ENCODE measurements at regions not wholly inside any gene's neighbourhood (a gene's known extent, or its start where the extent isn't known, plus 50 kb on each side); places are given as distances from the start of the nearest gene placed in this dataset.

DNA sequence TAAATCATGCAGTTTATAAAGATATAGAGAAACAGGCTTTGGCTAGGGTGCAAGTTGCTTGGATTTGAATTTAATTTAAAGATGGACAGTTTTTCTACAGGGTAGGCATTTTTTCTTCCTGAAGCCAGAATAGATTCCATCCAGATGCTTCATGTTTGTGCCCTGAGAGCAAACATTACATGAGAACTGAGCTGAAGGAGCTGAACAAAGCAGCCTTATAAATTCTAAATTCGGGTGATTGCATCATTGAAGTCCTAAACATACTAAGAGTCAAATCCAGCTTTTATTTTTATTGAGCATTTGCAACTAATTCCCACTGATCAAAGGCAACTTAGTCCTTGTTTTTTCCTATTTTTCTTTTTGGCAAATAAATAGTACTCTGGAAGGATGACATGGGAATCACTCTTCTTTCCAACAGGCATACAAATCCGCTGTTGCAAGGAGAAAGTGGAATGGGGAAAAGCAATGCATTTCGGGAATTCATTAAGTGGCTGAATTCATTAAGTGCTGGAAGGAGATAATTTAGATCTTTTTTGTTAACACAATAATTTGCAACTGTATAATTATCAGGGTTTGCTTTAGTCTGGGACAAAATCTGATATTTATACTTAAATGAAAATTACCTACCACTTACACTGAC, 828.0 kb downstream of the SLC4A3 start:
- TF ChIP-seq JUND (IDR thresholded peaks at IDR 0.05; ENCODE audit: low read depth): no peak
- DNase-seq (ENCODE audit: low read depth in 1 of 2, low spot score in 1 of 2): no peak
- in situ Hi-C loops (cut with HindIII; ENCODE audit: low pct_unique_long_range_greater_than_20kb, low sequenced_read_pairs): no loop called here

- in situ Hi-C loops (cut with HindIII; ENCODE audit: low pct_unique_long_range_greater_than_20kb, low sequenced_read_pairs): no loop called here
- no peak for DNase-seq (ENCODE audit: low read depth in 1 of 2, low spot score in 1 of 2)
- TF ChIP-seq JUND (IDR thresholded peaks at IDR 0.05; ENCODE audit: low read depth): no peak
Observed at GRCh38 chr2:220458051-220458450, 830.6 kb downstream of the SLC4A3 start.

- no peak for TF ChIP-seq JUND (IDR thresholded peaks at IDR 0.05; ENCODE audit: low read depth)
- in situ Hi-C loops (cut with HindIII; ENCODE audit: low pct_unique_long_range_greater_than_20kb, low sequenced_read_pairs): no loop called here
- DNase-seq (ENCODE audit: low read depth in 1 of 2, low spot score in 1 of 2): no peak
Observed at GRCh38 chr2:220460257-220460985, 833.0 kb downstream of the SLC4A3 start.

GRCh38 chr2:220463876-220464275, 836.4 kb downstream of the SLC4A3 start:
- TF ChIP-seq JUND (IDR thresholded peaks at IDR 0.05; ENCODE audit: low read depth): no peak
- no peak for DNase-seq (ENCODE audit: low read depth in 1 of 2, low spot score in 1 of 2)
- in situ Hi-C loops (cut with HindIII; ENCODE audit: low pct_unique_long_range_greater_than_20kb, low sequenced_read_pairs): no loop called here

DNA sequence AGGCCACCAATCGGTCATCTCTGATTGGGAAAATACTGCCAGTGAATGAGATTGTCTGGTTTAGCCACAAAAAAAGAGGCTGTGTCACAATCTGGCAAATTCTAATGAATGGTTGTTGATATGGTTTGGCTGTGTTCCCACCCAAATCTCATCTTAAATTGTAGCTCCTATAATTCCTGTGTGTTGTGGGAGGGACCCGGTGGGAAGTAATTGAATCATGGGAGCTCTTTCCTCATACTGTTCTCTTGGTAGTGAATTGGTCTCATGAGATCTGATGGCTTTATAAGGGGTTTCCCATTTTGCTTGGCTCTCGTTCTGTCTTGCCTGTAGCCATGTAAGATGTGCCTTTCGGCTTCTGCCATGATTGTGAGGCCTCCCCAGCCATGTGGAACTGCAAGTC, 838.3 kb downstream of the SLC4A3 start:
- no peak for TF ChIP-seq JUND (IDR thresholded peaks at IDR 0.05; ENCODE audit: low read depth)
- no peak for DNase-seq (ENCODE audit: low read depth in 1 of 2, low spot score in 1 of 2)
- in situ Hi-C loops (cut with HindIII; ENCODE audit: low pct_unique_long_range_greater_than_20kb, low sequenced_read_pairs): no loop called here

- TF ChIP-seq JUND (IDR thresholded peaks at IDR 0.05; ENCODE audit: low read depth): no peak
- no peak for DNase-seq (ENCODE audit: low read depth in 1 of 2, low spot score in 1 of 2)
- in situ Hi-C loops (cut with HindIII; ENCODE audit: low pct_unique_long_range_greater_than_20kb, low sequenced_read_pairs): no loop called here
Observed at GRCh38 chr2:220466251-220466691, 838.8 kb downstream of the SLC4A3 start.

DNA sequence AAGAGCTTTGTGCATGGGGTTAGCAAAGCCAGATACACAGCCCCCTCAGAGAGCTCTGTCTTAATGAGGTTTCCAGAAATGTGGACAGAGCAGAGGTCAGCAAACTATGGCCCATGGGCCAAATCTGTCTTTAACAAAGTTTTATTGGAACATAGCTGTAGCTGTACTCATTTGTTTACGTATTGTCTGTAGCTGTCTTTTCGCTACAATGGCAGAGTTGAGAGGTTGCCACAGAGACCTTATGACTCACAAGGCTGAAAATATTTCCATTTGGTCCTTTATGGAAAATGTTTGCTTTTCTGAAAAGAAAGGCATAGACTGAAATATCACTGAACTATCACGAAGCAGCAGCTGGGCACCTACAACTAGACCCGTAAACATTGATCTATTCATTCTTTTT, 841.8 kb downstream of the SLC4A3 start:
- in situ Hi-C loops (cut with HindIII; ENCODE audit: low pct_unique_long_range_greater_than_20kb, low sequenced_read_pairs): no loop called here
- DNase-seq (ENCODE audit: low read depth in 1 of 2, low spot score in 1 of 2): no peak
- no peak for TF ChIP-seq JUND (IDR thresholded peaks at IDR 0.05; ENCODE audit: low read depth)

DNA sequence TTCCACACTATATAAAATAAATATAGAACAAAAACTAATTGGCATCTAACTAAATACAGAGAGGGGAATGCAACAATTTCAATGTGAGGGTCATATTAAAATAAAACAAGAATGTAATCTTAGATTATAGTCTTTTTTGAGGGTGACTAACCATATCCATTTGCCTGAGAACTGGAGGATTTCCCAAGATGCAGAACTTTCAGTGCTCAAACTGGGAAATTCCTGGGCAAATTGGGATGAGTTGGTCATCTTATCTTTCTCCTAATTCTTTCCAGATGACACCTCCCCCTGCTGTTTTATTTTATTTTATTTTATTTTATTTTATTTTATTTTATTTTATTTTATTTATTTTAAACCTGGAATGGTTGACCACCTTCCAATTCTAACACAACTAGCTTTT, 846.2 kb downstream of the SLC4A3 start:
- in situ Hi-C loops (cut with HindIII; ENCODE audit: low pct_unique_long_range_greater_than_20kb, low sequenced_read_pairs): no loop called here
- no peak for DNase-seq (ENCODE audit: low read depth in 1 of 2, low spot score in 1 of 2)
- no peak for TF ChIP-seq JUND (IDR thresholded peaks at IDR 0.05; ENCODE audit: low read depth)

GRCh38 chr2:220476877-220477276, 849.4 kb downstream of the SLC4A3 start:
- in situ Hi-C loops (cut with HindIII; ENCODE audit: low pct_unique_long_range_greater_than_20kb, low sequenced_read_pairs): no loop called here
- DNase-seq (ENCODE audit: low read depth in 1 of 2, low spot score in 1 of 2): no peak
- no peak for TF ChIP-seq JUND (IDR thresholded peaks at IDR 0.05; ENCODE audit: low read depth)

DNA sequence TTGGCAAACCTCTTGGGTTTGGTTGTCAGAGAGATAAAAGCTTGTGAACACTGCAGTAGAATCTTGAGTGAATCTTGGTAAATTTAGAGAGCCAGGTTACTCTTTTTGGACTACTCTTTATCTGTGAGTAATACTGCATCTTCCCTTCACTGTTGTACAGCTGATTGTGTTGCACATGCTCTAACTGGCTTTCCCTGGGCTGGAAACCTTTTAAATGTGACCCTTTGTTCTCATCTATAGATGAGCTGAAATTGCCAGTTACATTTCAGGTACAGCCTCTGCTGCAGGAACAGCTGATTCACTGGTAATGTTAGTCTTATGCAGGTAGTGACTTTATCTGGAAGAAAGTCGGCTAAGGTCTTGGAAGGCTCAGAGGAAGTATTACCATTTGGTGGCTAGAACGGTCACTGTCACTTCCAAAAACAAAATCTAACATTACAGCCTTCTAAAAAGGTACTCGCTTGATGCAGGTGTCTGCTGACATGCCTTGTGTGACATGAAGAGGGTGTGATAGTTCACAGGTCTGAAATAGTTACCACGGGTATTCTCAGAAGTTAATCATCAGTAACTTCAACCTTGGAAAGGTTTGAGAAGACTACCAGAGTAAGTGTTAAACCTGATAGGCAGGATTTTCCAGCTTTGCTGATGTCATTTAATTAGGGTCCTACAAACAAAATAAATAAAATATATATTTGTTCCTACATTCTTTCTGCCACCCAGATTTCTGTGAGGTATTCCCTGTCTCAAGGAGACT, 851.1 kb downstream of the SLC4A3 start:
- no peak for TF ChIP-seq JUND (IDR thresholded peaks at IDR 0.05; ENCODE audit: low read depth)
- in situ Hi-C loops (cut with HindIII; ENCODE audit: low pct_unique_long_range_greater_than_20kb, low sequenced_read_pairs): no loop called here
- DNase-seq (ENCODE audit: low read depth in 1 of 2, low spot score in 1 of 2): peak in 1 of 2 experiments; percentile 52

DNA sequence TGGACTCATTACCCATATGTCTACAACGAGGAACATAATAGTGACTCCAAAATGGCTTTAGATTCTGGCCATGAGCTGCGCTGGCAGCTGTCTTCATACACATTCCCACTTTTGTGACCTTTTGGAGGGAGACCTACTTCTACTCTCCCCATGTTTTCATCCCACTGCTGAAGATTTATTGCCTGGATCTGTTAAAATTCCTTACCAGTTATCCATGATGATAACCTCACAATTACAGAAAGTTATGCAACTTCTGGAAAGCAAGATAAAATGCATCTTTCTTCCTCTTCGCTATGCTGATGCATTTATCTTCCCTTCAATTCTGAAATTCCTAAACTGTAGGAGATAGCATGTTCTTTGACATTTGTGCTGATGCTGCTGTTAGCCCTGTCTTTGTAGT, 855.3 kb downstream of the SLC4A3 start:
- in situ Hi-C loops (cut with HindIII; ENCODE audit: low pct_unique_long_range_greater_than_20kb, low sequenced_read_pairs): no loop called here
- no peak for TF ChIP-seq JUND (IDR thresholded peaks at IDR 0.05; ENCODE audit: low read depth)
- DNase-seq (ENCODE audit: low read depth in 1 of 2, low spot score in 1 of 2): no peak

GRCh38 chr2:220489121-220489520, 861.7 kb downstream of the SLC4A3 start:
- TF ChIP-seq JUND (IDR thresholded peaks at IDR 0.05; ENCODE audit: low read depth): no peak
- in situ Hi-C loops (cut with HindIII; ENCODE audit: low pct_unique_long_range_greater_than_20kb, low sequenced_read_pairs): no loop called here

DNA sequence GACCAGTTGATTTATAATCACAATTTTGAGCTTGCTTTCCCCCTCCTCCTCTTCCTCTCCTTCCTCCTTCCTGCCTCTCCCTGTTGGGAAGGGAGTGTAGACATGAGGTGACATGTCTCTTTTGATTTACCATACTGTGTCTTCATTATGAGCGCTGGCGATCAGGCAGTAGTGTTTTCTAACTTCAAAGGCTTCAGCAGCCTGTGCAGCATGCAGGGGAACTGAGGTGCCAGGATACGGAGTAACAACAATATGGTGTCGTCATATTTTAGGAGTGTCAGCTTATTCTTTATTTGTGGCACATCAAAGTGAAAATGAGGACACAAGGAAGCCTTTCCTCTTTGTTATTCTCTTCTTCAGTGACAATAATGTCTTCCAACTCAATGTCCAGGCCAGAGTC, 864.2 kb downstream of the SLC4A3 start:
- in situ Hi-C loops (cut with HindIII; ENCODE audit: low pct_unique_long_range_greater_than_20kb, low sequenced_read_pairs): no loop called here
- DNase-seq (ENCODE audit: low read depth in 1 of 2, low spot score in 1 of 2): no peak
- TF ChIP-seq JUND (IDR thresholded peaks at IDR 0.05; ENCODE audit: low read depth): no peak

More at GRCh38 chr2:220489121-220489520, 861.7 kb downstream of the SLC4A3 start:
- DNase-seq (ENCODE audit: low read depth in 1 of 2, low spot score in 1 of 2): no peak

Data from T47D (cell line).